Panc1 (cell line): ENCODE measurements at regions not wholly inside any gene's neighbourhood (a gene's known extent, or its start where the extent isn't known, plus 50 kb on each side); places are given as distances from the start of the nearest gene placed in this dataset.

Experiments used
- CTCF ChIP-seq: fragments of 450-650 bp; IDR thresholded peaks from 2 replicates; pipeline ENCODE4 v1.5.1; 2017; ENCODE audit warnings: mild to moderate bottlenecking
- POLR2AphosphoS5 ChIP-seq: IDR thresholded peaks from 2 replicates; pipeline ENCODE4 v1.6.1; 2012; ENCODE audit warnings: mild to moderate bottlenecking, low read depth, low read length, moderate library complexity
- REST ChIP-seq, 2 experiments: IDR thresholded peaks; 2 replicates each; pipeline ENCODE4 v1.6.1; 2011 to 2012; ENCODE audit warnings: low read depth in 2 of 2, control low read depth in 1 of 2, low read length in 1 of 2, mild to moderate bottlenecking in 1 of 2, moderate library complexity in 1 of 2; ENCODE audit not compliant: insufficient read depth in 1 of 2

DNA sequence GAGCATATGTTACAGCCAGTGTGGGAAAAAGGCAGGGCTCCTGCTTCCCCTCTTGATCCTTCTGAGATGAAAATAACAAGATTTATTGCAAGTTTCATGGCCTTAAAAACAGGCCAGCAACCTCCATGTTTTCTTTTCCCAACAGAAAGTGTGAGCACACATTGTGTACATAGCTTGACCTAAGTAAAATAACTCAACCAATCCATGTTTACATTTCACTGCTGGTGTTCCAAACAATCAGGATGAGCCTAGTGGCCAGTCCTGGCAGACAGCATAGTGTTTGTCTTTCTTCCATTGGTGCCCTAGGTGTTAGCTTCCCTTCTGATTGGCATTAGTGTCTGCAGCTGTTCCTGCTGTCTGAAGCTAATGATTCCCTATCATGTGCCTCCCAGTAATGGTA, 847.7 kb downstream of the EPHA3 start:
- TF ChIP-seq CTCF (no peak), REST (IDR thresholded peaks at IDR 0.05; ENCODE audit: insufficient read depth in 1 of 2, low read depth in 2 of 2, low read length in 1 of 2) (no peak), POLR2AphosphoS5 (no peak)
